NCI-H345 treated with DMSO at 0.1 percent for 48 hours (cell line): ENCODE measurements at regions not wholly inside any gene's neighbourhood (a gene's known extent, or its start where the extent isn't known, plus 50 kb on each side); places are given as distances from the start of the nearest gene placed in this dataset.
"Not testable (repeated sequence)": the region's sequence is repeated elsewhere in the genome, so short reads cannot be mapped to it uniquely, and the experiment has no call there.

ENCODE experiments used
- DNase-seq: peaks from one replicate; lab custom pipeline; 2025; ENCODE audit not compliant: unreplicated experiment; lab: John Stamatoyannopoulos, UW

- DNase-seq = no peak
Measured at GRCh38 chr5:174503086-174503460, 221.3 kb upstream of the MSX2 start.

DNA sequence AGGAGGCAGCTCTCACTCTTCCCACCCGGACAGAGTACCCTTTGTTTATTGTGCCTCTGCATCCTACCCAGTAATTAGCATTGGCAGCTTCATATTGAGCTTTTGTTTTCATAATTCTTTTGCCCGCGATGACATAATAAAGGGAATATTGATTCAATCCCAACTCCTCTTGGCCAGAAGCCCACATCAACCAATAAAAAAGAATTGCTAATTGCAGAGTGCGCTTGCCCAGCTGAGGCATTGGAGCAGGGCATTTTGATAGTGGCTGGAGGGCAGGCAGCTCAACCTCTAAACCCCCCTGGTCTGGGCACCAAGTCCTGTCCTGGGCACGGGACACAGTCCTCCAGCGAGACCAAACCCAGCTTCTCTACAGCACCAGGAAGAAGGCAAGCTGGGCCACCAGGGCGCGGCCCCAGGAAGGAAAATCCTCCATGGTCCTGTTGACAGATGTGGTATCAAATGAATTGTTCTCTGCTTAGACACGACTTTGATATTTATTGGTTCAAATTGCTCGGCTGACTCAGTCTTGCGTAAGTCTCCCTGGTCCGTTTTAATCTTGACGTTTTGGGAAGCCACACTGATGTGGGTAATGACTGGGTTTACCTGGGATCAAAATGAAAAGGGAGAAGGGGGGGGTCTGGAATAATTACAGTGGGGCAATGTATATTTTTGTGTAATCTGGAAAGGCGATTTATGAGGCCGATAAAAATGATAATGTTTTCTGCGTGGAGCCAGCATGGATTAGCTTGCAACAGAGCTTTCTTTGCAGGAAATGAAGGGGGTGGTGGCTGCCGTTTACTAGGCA, 220.7 kb upstream of the MSX2 start:
- no peak for DNase-seq

GRCh38 chr5:174504266-174504726, 220.1 kb upstream of the MSX2 start:
- no peak for DNase-seq

DNA sequence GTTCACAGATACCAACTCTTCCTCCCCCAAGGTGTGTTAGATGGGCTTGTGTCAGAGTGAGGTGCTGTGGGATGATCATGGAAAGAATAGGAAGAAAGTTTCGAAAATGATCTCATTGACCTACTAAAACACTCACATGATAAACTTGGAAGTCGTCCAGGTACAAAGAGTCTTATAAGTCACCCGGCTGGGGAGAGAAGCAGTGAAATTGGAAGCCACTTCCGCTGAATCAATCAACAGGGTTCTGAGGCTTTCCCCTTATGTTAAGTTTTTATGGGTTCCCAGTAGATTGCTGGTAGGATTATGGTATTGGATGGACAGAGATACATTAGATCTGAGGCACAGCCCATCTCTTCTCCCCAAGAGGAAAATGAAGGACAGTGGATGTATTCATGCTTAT, 218.8 kb upstream of the MSX2 start:
- no peak for DNase-seq

DNA sequence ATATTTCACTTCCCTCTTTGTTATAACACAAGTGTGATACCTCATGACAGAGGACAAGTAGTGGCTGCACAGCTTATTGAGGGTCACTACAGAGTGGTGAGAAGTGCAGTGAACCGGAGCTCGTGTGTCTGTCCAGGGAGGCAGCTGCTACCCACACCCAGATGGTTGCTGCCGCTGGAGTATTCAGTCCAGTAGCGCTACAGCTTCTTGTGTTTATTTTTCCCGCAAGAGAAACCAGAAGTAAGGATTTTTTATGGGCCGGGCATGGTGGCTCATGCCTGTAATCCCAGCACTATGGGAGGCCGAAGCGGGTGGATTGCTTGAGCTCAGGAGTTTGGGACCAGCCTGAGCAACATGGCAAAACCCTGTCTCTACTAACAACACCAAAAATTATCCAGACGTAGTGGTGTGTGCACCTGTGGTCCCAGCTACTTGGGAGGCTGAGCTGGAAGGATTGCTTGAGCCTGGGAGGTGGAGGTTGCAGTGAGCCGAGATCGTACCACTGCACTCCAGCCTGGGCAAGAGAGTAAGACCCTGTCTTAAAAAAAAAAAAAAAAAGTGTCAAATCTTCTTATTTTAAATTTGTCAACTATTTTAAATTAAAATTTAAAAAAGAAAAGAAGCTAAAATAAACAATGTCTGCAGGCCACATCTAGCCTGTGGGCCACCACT, 213.5 kb upstream of the MSX2 start:
- not testable (repeated sequence) for DNase-seq

DNA sequence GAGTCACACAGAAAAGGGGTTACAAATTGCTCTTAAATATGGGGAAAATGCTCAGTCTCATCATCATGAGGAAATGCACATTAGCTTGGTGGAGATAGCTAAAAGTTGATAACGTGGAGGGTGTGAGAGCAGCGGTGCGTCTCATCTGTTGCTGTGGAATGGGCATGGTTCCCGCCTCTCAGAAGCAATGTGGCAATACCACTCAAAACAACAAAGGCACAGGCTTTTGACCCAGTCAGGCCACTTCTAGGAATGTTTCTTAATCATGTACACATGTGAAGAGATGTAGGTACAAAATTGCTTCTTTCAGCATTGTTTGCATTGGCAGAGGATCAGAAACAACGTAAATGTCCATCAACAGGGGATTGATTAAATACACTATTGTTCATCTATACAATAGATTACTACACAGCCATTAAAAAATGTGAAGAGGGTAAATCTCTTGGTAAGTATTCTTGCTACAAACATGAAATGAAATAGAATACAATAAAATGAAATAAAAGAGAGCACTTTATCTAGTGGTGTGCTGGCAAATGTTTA, 212.6 kb upstream of the MSX2 start:
- DNase-seq = no peak

DNA sequence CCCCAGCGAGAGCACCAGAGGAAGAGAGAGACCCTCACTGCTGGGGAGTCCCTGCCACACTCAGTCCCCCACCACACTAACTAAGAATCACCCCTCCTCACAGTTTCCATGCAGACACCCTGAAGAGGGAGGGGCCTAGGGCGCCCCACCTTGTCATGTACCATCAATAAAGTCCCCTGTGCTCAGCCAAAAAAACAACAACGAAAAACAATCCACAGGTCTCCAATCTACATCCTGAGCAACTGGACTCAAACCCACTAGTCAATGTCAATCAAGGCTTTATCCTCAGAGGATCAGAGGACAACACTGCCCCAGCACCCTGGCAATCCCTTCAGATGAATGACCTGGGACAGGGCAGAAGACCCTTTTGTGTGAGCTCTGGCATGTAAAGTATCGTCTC, 210.1 kb upstream of the MSX2 start:
- no peak for DNase-seq

DNA sequence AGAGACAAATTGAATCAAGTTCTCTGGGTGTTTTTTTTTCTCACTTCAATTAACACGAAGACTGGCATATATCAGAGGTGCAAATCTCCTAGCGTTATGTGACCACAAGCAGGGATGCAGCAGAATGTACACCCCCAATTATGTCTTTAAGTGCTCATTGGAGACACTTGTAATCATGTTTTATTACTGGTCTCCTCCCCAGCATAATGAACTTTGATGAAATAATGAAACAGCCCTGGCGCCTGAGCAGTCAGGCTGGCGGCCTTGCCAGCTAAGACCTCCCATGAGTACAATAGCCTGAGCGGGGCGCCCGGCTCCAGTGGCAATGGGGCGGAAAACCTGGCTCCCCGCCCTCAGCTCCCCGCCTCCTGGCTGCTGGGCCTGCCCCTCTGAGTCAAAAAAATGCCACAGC, 209.4 kb upstream of the MSX2 start:
- DNase-seq = no peak

GRCh38 chr5:174516741-174517140, 207.6 kb upstream of the MSX2 start:
- DNase-seq = no peak

- no peak for DNase-seq
Measured at GRCh38 chr5:174518512-174518911, 205.9 kb upstream of the MSX2 start.

GRCh38 chr5:174520420-174521396, 203.7 kb upstream of the MSX2 start:
- no peak for DNase-seq

DNA sequence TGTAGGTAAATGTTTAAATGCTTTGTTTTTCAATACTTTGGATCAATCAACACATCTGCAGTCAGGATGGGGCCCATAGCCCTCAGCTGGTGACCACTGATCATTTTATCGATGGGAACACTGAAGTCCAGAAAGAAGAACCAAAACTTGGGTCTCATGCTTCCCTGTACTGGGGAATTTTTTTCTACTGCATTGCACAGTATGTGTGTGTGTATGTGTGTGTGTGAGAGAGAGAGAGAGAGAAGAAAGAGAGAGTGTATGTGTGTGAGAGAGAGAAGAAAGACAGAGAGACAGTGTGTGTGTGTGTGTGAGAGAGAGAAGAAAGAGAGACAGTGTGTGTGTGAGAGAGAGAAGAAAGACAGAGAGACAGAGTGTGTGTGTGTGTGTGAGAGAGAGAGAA, 202.9 kb upstream of the MSX2 start:
- no peak for DNase-seq

- DNase-seq = no peak
Measured at GRCh38 chr5:174522480-174523260, 201.7 kb upstream of the MSX2 start.

DNA sequence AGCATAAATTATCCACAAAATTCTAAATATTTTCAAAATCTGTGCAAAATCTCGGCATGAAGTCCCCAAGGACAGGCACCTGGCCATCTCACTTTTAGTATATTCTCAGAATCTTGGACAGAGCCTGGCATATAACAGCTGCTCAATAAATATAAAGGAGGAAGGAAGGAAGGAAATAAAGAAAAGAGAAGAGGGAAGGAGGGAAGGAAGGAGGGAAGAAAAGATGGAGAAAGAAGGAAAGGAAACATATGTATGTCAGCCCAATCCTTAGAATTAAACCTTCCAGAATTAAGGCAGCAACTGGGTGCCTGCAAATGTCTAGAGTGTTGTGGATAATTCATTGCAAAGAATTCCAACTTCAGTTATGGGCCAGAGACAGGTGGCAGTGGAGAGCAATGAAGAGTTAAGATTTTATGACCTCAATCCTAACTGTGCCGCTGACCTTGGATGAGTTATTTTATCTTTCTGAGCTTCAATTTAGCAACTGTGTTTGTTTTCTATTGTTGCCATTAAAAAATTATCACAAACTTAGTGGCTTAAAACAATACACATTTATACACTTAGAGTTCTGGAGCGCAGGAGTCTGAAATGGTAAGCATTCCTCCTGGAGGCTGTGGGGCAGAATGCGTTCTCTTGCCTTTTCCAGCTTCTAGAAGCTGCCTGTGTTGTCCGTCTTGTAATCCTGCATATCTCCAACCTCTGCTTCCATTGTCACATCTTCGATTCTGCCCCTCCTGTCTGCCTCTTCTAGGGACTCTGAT, 200.9 kb upstream of the MSX2 start:
- no peak for DNase-seq

DNA sequence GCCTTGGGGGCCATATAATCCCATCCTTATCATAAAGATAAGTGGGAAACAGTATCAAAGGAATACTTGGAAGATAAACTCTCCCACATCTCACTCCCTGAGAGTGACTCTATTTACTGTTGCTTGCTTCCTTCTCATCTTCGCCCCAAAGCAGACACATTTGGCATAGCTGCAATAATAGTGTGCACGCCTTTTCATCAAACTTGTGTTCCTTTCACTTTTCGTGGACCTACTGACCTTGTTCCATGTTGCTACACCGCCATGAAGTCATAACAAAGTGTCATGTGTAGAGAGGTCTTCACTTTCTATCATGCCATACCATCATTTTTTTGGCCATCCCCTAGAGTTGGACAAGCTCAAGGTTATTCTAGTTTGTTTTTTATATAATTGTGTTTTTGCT, 200.0 kb upstream of the MSX2 start:
- DNase-seq = no peak

DNA sequence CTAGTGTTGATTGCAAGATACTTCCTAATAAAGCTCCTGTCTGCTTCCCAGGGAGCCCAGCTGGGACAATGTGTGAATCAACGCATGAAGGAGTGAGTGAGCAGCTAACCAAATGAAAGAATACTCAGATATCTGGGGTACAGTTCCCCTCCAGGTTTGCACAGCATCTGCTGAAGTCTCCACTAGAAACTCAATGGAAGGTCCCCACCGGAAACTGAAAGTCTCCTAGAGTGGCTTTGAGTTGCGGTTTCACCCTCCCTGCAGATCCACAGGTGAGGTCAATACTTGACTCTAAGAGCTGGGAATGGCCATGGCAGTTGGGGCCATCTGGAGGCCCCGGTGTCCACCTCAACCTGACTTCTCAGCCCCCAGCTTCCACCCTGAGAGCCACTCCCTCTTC, 198.2 kb upstream of the MSX2 start:
- DNase-seq = no peak

DNA sequence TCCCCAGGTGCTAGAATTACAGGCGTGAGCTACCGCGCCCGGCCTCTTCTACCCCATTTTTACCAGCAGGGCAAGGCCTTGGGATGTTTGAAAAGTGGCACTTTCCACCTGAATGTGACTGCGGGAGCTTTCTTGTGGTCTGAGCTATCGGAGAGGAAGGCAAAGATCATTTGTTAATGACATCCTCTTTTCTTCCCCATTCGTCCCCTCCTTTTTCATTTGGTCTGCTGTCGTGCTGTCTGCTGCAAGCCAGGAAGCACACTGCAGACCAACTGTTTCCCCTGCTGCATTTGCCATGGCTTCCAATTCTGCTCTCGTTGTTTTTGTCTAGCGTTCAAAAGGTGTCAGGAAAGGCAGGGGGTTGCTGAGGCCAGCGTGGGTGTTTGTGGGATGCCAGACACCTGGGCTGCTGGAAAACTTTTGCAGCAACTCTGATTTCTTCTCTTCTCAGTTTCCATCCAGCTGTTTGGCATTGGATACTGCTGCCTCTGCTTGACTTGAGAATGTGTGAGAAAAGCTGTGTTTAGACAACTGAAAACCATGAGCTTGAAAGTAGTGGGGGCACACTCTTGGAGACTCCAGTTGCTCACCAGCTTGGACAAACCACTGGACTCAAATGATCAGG, 196.4 kb upstream of the MSX2 start:
- DNase-seq = no peak

DNA sequence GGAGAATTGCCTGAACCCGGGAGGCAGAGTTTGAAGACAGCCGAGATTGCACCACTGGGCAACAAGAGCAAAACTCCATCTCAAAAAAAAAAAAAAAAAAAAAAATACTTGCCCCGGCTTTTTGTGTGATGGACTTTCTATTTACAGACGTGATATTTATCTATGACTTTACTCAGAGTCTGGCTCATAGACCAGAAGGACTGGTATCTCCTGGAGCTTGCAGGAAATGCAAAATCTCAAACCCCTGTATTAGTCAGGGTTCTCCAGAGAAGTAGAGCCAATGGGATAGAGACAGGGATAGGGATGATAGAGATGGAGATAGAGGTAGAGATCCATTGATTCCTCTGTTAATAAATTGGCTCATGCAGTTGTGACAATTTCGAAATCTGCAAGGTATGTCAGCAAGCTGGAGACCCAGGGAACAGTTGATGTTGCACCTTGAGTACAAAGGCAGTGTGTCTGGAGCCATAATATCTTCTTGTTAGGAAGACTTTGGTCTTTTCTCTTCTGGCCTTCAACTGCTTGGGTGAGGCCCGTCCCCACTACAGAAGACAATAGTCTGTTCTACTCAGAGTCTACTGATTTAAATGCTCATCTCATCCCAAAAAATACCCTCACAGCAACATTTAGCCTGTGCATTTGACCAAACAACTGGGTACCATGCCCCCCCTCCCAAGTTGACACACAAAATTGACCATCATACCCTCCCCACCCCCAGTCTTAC, 195.4 kb upstream of the MSX2 start:
- no peak for DNase-seq
